GM10248 (cell line): ENCODE measurements at regions not wholly inside any gene's neighbourhood (a gene's known extent, or its start where the extent isn't known, plus 50 kb on each side); places are given as distances from the start of the nearest gene placed in this dataset.
"Not testable (repeated sequence)": the region's sequence is repeated elsewhere in the genome, so short reads cannot be mapped to it uniquely, and the experiment has no call there.

Experiments used
- CTCF ChIA-PET: fragments of 300-600 bp; sonication (Branson Sonifier 250); formaldehyde crosslinking; extraction: SDS; loops from one replicate; lab custom pipeline; 2021; ENCODE audit warnings: antibody characterized with exemption; lab: Yijun Ruan, JAX
- POLR2A ChIA-PET: fragments of 350-650 bp; sonication (Branson Sonifier 250); formaldehyde crosslinking; extraction: SDS; loops from one replicate; lab custom pipeline; 2020; ENCODE audit warnings: antibody characterized with exemption; lab: Yijun Ruan, JAX
- DNase-seq: peaks from one replicate; pipeline ENCODE4 v3.0.0; 2012; ENCODE audit errors: extremely low spot score
- CTCF ChIP-seq: IDR thresholded peaks from 2 replicates; pipeline ENCODE4 v1.5.1; 2012; ENCODE audit warnings: mild to moderate bottlenecking, low read depth; ENCODE audit errors: extremely low read depth, missing control alignments, control extremely low read depth

- CTCF ChIA-PET, result no interaction called here
- TF ChIP-seq CTCF, result no peak
- POLR2A ChIA-PET, result no interaction called here
- DNase-seq, result no peak
Observed at GRCh38 chr7:149573519-149573918, 75.9 kb upstream of the ZNF746 start.

- DNase-seq, POLR2A ChIA-PET, CTCF ChIA-PET: not testable (repeated sequence)
Observed at GRCh38 chr7:149572920-149573319, 75.3 kb upstream of the ZNF746 start.

GRCh38 chr7:149570784-149571183 lies 73.2 kb upstream of the ZNF746 start:
- POLR2A ChIA-PET, result no interaction called here
- CTCF ChIA-PET, result no interaction called here
- no peak for TF ChIP-seq CTCF
- DNase-seq, result no peak

- ChIA-PET CTCF (interaction anchor here (1.2 to 1.3 kb wide), 3 partner anchors 13 to 18 kb away, joined by 3 read pairs; no protein-coding TSS in a partner anchor), POLR2A (no interaction called here)
- DNase-seq, result no peak
- no peak for TF ChIP-seq CTCF
Observed at GRCh38 chr7:149569726-149570422, 72.3 kb upstream of the ZNF746 start.

GRCh38 chr7:149569025-149569725 lies 71.6 kb upstream of the ZNF746 start:
- CTCF ChIA-PET, result interaction anchor here (1.2 to 1.3 kb wide), 4 partner anchors 9 to 18 kb away, joined by 3 read pairs; no protein-coding TSS in a partner anchor
- POLR2A ChIA-PET, result no interaction called here
- TF ChIP-seq CTCF, result no peak
- DNase-seq, result no peak

- no peak for DNase-seq
- POLR2A ChIA-PET, result no interaction called here
- no peak for TF ChIP-seq CTCF
- CTCF ChIA-PET, result interaction anchor here (1.2 to 1.3 kb wide), 3 partner anchors 8 to 12 kb away, joined by 3 read pairs; no protein-coding TSS in a partner anchor
Observed at GRCh38 chr7:149568218-149568617, 70.6 kb upstream of the ZNF746 start.

GRCh38 chr7:149566103-149566502 lies 68.5 kb upstream of the ZNF746 start:
- no peak for DNase-seq
- ChIA-PET POLR2A (no interaction called here), CTCF (no interaction called here)
- no peak for TF ChIP-seq CTCF
